Neural progenitor cell (in vitro differentiated cells): ENCODE measurements at regions not wholly inside any gene's neighbourhood (a gene's known extent, or its start where the extent isn't known, plus 50 kb on each side); places are given as distances from the start of the nearest gene placed in this dataset.

Experiments used
- DNase-seq: peaks from one replicate; pipeline ENCODE4 v3.0.0-alpha.2; 2016; ENCODE audit warnings: low spot score
- H2AFZ ChIP-seq: fragments of 200-600 bp; sonication (generic); replicated peaks from 2 replicates; pipeline ENCODE4 v1.6.1; 2016; ENCODE audit warnings: antibody characterized with exemption
- H3F3A ChIP-seq: fragments of 200-600 bp; sonication (generic); 2 replicates; pipeline ENCODE4 v1.6.1; 2016; ENCODE audit warnings: antibody characterized with exemption, low read depth
- H3K27ac ChIP-seq: fragments of 200-600 bp; sonication (generic); 2 replicates; pipeline ENCODE4 v1.5.1; 2016; ENCODE audit warnings: mild to moderate bottlenecking
- H3K27me3 ChIP-seq: fragments of 200-600 bp; sonication (generic); 2 replicates; pipeline ENCODE4 v1.6.1; 2016; ENCODE audit warnings: mild to moderate bottlenecking, moderate library complexity
- H3K36me3 ChIP-seq: fragments of 200-600 bp; sonication (generic); 2 replicates; pipeline ENCODE4 v1.5.1; 2016
- H3K4me1 ChIP-seq: fragments of 200-600 bp; sonication (generic); 2 replicates; pipeline ENCODE4 v1.6.1; 2016; ENCODE audit warnings: mixed run types
- H3K4me2 ChIP-seq: fragments of 200-600 bp; sonication (generic); 2 replicates; pipeline ENCODE4 v1.6.1; 2016
- H3K4me3 ChIP-seq: fragments of 200-600 bp; sonication (generic); 2 replicates; pipeline ENCODE4 v1.5.1; 2016
- H3K79me2 ChIP-seq: fragments of 200-600 bp; sonication (generic); 2 replicates; pipeline ENCODE4 v1.6.1; 2016; ENCODE audit warnings: low read depth
- H3K9ac ChIP-seq: fragments of 200-600 bp; sonication (generic); 2 replicates; pipeline ENCODE4 v1.6.1; 2016
- H3K9me3 ChIP-seq: fragments of 200-600 bp; sonication (generic); 2 replicates; pipeline ENCODE4 v1.5.1; 2016; ENCODE audit warnings: low read depth
- H4K20me1 ChIP-seq: fragments of 200-600 bp; sonication (generic); 2 replicates; pipeline ENCODE4 v1.6.1; 2016; ENCODE audit warnings: low read depth
- H3K27ac Mint-ChIP-seq: 3 replicates; pipeline ENCODE4 v1.8.0; 2021; ENCODE audit warnings: mixed read lengths
- H3K27me3 Mint-ChIP-seq: 2 replicates; pipeline ENCODE4 v1.8.0; 2022; ENCODE audit warnings: low read depth, mild to moderate bottlenecking, inconsistent platforms, moderate library complexity, mixed read lengths; ENCODE audit not compliant: insufficient read depth
- H3K36me3 Mint-ChIP-seq: 3 replicates; pipeline ENCODE4 v1.8.0; 2021; ENCODE audit warnings: mixed read lengths
- H3K4me1 Mint-ChIP-seq: 3 replicates; pipeline ENCODE4 v1.8.0; 2021; ENCODE audit warnings: mixed read lengths
- H3K4me3 Mint-ChIP-seq: 3 replicates; pipeline ENCODE4 v1.8.0; 2021; ENCODE audit warnings: mild to moderate bottlenecking, moderate library complexity, mixed read lengths
- H3K9me3 Mint-ChIP-seq: 3 replicates; pipeline ENCODE4 v1.8.0; 2020; ENCODE audit warnings: mixed read lengths
- EZH2 ChIP-seq: fragments of 200-600 bp; sonication (generic); IDR thresholded peaks from 2 replicates; pipeline ENCODE4 v1.6.1; 2017; ENCODE audit warnings: antibody characterized with exemption, mild to moderate bottlenecking, moderate library complexity
- EZH2phosphoT487 ChIP-seq: fragments of 200-600 bp; sonication (generic); IDR thresholded peaks from 2 replicates; pipeline ENCODE4 v1.6.1; 2017; ENCODE audit warnings: antibody characterized with exemption
- TF ChIP-seq, protein P1 (sequence below): fragments of 200-600 bp; sonication (generic); IDR thresholded peaks from 2 replicates; pipeline ENCODE4 v1.5.1; 2017; ENCODE audit warnings: antibody characterized with exemption, mild to moderate bottlenecking

GRCh38 chr11:70028147-70028855, 49.8 kb upstream of the ANO1 start:
- no peak for DNase-seq
- no peak overlapping the region for H3K4me2 ChIP-seq
- no peak for TF ChIP-seq EZH2
- no peak for TF ChIP-seq EZH2phosphoT487
- TF ChIP-seq, protein P1, sequence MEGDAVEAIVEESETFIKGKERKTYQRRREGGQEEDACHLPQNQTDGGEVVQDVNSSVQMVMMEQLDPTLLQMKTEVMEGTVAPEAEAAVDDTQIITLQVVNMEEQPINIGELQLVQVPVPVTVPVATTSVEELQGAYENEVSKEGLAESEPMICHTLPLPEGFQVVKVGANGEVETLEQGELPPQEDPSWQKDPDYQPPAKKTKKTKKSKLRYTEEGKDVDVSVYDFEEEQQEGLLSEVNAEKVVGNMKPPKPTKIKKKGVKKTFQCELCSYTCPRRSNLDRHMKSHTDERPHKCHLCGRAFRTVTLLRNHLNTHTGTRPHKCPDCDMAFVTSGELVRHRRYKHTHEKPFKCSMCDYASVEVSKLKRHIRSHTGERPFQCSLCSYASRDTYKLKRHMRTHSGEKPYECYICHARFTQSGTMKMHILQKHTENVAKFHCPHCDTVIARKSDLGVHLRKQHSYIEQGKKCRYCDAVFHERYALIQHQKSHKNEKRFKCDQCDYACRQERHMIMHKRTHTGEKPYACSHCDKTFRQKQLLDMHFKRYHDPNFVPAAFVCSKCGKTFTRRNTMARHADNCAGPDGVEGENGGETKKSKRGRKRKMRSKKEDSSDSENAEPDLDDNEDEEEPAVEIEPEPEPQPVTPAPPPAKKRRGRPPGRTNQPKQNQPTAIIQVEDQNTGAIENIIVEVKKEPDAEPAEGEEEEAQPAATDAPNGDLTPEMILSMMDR, result no peak
- no peaks in the 10 kb centered on the region for H3K79me2 ChIP-seq
- H3K9me3 ChIP-seq, result no peaks in the 10 kb centered on the region
- Mint-ChIP-seq H3K9me3 (peaks cover 3% of the 10 kb centered on the region), H3K4me1 (peaks cover 15% of the 10 kb centered on the region), H3K36me3 (no peaks in the 10 kb centered on the region), H3K27me3 (peaks cover 9% of the 10 kb centered on the region), H3K4me3 (no peak overlapping the region), H3K27ac (no peak overlapping the region)
- no peak overlapping the region for H3K4me3 ChIP-seq
- no peak overlapping the region for H3K27ac ChIP-seq
- H2AFZ ChIP-seq, result no peak overlapping the region
- H3K4me1 ChIP-seq, result no peaks in the 10 kb centered on the region
- no peak overlapping the region for H3K9ac ChIP-seq
- H3F3A ChIP-seq, result no peaks in the 10 kb centered on the region
- H4K20me1 ChIP-seq, result no peaks in the 10 kb centered on the region
- no peaks in the 10 kb centered on the region for H3K36me3 ChIP-seq
- no peaks in the 10 kb centered on the region for H3K27me3 ChIP-seq
